Neuronal stem cell (in vitro differentiated cells): ENCODE measurements at regions not wholly inside any gene's neighbourhood (a gene's known extent, or its start where the extent isn't known, plus 50 kb on each side); places are given as distances from the start of the nearest gene placed in this dataset.

Experiments
- DNase-seq: peaks from one replicate; pipeline ENCODE4 v3.0.0-alpha.2; 2013; ENCODE audit warnings: low spot score
- H2AFZ ChIP-seq: one replicate; pipeline ENCODE4 v1.6.1; 2013; ENCODE audit warnings: mild to moderate bottlenecking, low read length, inconsistent platforms
- H2AK5ac ChIP-seq: 2 replicates; pipeline ENCODE4 v1.6.1; 2013; ENCODE audit warnings: low read depth, mild to moderate bottlenecking, inconsistent platforms, low read length, moderate library complexity, mixed read lengths
- H2BK120ac ChIP-seq: 2 replicates; pipeline ENCODE4 v1.6.1; 2013; ENCODE audit warnings: low read depth, mild to moderate bottlenecking, inconsistent platforms, low read length, moderate library complexity, mixed read lengths
- H2BK12ac ChIP-seq: one replicate; pipeline ENCODE4 v1.6.1; 2013; ENCODE audit warnings: low read length, inconsistent platforms
- H2BK15ac ChIP-seq: 2 replicates; pipeline ENCODE4 v1.6.1; 2013; ENCODE audit warnings: mild to moderate bottlenecking, low read length, inconsistent platforms, mixed read lengths
- H2BK5ac ChIP-seq: one replicate; pipeline ENCODE4 v1.6.1; 2013; ENCODE audit warnings: inconsistent platforms, mild to moderate bottlenecking, low read length, moderate library complexity
- H3K14ac ChIP-seq: one replicate; pipeline ENCODE4 v1.6.1; 2013; ENCODE audit warnings: low read length, inconsistent platforms
- H3K18ac ChIP-seq: 2 replicates; pipeline ENCODE4 v1.6.1; 2013; ENCODE audit warnings: low read length, inconsistent platforms
- H3K23ac ChIP-seq: 2 replicates; pipeline ENCODE4 v1.6.1; 2013; ENCODE audit warnings: low read depth, mild to moderate bottlenecking, mixed read lengths, low read length, inconsistent platforms; ENCODE audit not compliant: poor library complexity
- H3K27ac ChIP-seq: replicated peaks from 3 replicates; pipeline ENCODE4 v1.5.1; 2013; ENCODE audit warnings: low read length, inconsistent platforms
- H3K27me3 ChIP-seq, 3 experiments: 2 replicates each; pipeline ENCODE4 v1.6.1; 2013; ENCODE audit warnings: low read length in 3 of 3, mild to moderate bottlenecking in 2 of 3, inconsistent platforms in 1 of 3, low read depth in 1 of 3, mixed read lengths in 1 of 3, moderate library complexity in 1 of 3; ENCODE audit not compliant: control insufficient read depth in 3 of 3, insufficient read depth in 3 of 3
- H3K36me3 ChIP-seq, 2 donors: replicated peaks in 1 of 2; 2 replicates each; pipeline ENCODE4 v1.6.1; 2013; ENCODE audit warnings: low read length in 2 of 2; ENCODE audit not compliant: control insufficient read depth in 2 of 2, insufficient read depth in 2 of 2
- H3K4ac ChIP-seq: 2 replicates; pipeline ENCODE4 v1.6.1; 2013; ENCODE audit warnings: inconsistent platforms, mild to moderate bottlenecking, low read length, moderate library complexity
- H3K4me1 ChIP-seq, 2 donors: 1 replicate in 1 of 2; 2 replicates in 1 of 2; pipeline ENCODE4 v1.6.1; 2013; ENCODE audit warnings: low read length in 2 of 2, low read depth in 1 of 2; ENCODE audit not compliant: control insufficient read depth in 2 of 2, insufficient read depth in 1 of 2
- H3K4me2 ChIP-seq: one replicate; pipeline ENCODE4 v1.6.1; 2013; ENCODE audit warnings: mild to moderate bottlenecking, low read length, inconsistent platforms; ENCODE audit not compliant: insufficient read depth, poor library complexity, severe bottlenecking
- H3K4me3 ChIP-seq, 2 donors: 2 replicates each; pipeline ENCODE4 v1.5.1; 2013; ENCODE audit warnings: low read length in 2 of 2, mild to moderate bottlenecking in 2 of 2, inconsistent platforms in 1 of 2, moderate library complexity in 1 of 2
- H3K79me1 ChIP-seq: one replicate; pipeline ENCODE4 v1.6.1; 2013; ENCODE audit warnings: low read depth, mild to moderate bottlenecking, inconsistent platforms, low read length, moderate library complexity
- H3K9ac ChIP-seq: one replicate; pipeline ENCODE4 v1.6.1; 2013; ENCODE audit warnings: mild to moderate bottlenecking, low read depth, low read length, inconsistent platforms; ENCODE audit not compliant: poor library complexity
- H3K9me3 ChIP-seq, 2 donors: replicated peaks in 1 of 2; 2 replicates each; pipeline versions ENCODE3 to v1.6.1; 2013; ENCODE audit warnings: low read length in 2 of 2, mild to moderate bottlenecking in 2 of 2, inconsistent platforms in 1 of 2, low read depth in 1 of 2, mixed read lengths in 1 of 2, moderate library complexity in 1 of 2; ENCODE audit not compliant: control insufficient read depth in 2 of 2, insufficient read depth in 1 of 2
- H4K8ac ChIP-seq: one replicate; pipeline ENCODE4 v1.6.1; 2013; ENCODE audit warnings: low read depth, mild to moderate bottlenecking, inconsistent platforms, low read length, moderate library complexity
- H4K91ac ChIP-seq: one replicate; pipeline ENCODE4 v1.6.1; 2013; ENCODE audit warnings: low read length, low read depth, mild to moderate bottlenecking, inconsistent platforms; ENCODE audit not compliant: poor library complexity
- WGBS, 2 donors: extraction: QIAGEN DNeasy Blood & Tissue Kit; methylation state at CpG; one replicate each; pipeline ENCODE4 v1.1.7; 2013; ENCODE audit warnings: missing lambda C conversion rate in 2 of 2, mixed read lengths in 1 of 2; ENCODE audit not compliant: insufficient read length in 2 of 2, insufficient replicate concordance in 1 of 2; ENCODE audit errors: extremely low coverage in 2 of 2; 5-methylcytosine and 5-hydroxymethylcytosine counted together

GRCh38 chr2:19106376-19106775, 252.0 kb downstream of the OSR1 start:
- Histone ChIP-seq H4K91ac (no peak overlapping the region), H2BK15ac (no peak overlapping the region), H2BK120ac (no peak overlapping the region)

GRCh38 chr2:19104503-19104902, 253.9 kb downstream of the OSR1 start:
- no peak overlapping the region for H4K8ac ChIP-seq
- no peak overlapping the region for H2BK15ac ChIP-seq
- peaks cover 3 to 8% of the 10 kb centered on the region in 2 donors for H3K4me1 ChIP-seq
- no peak overlapping the region for H2AK5ac ChIP-seq
- no peak overlapping the region for H3K4me2 ChIP-seq
- H2BK120ac ChIP-seq = no peak overlapping the region
- no peak overlapping the region for H2BK12ac ChIP-seq
- no peak overlapping the region for H3K18ac ChIP-seq
- H3K9ac ChIP-seq = no peak overlapping the region
- H3K79me1 ChIP-seq = no peaks in the 10 kb centered on the region
- no peaks in the 10 kb centered on the region for H3K36me3 ChIP-seq
- no peak overlapping the region for H2BK5ac ChIP-seq
- H3K27ac ChIP-seq = no peak overlapping the region
- no peak overlapping the region for H3K14ac ChIP-seq
- H3K23ac ChIP-seq = no peak overlapping the region
- H3K9me3 ChIP-seq = no peaks in the 10 kb centered on the region
- H4K91ac ChIP-seq = no peak overlapping the region
- no peaks in the 10 kb centered on the region for H3K27me3 ChIP-seq
- WGBS, 2 donors = no CpG with 5 or more reads among the region's 4 CpGs
- DNase-seq = no peak
- H3K4ac ChIP-seq = no peak overlapping the region
- no peak overlapping the region for H3K4me3 ChIP-seq
- H2AFZ ChIP-seq = no peak overlapping the region

More at GRCh38 chr2:19106376-19106775, 252.0 kb downstream of the OSR1 start:
- no peak overlapping the region for H3K27ac ChIP-seq
- H3K4me3 ChIP-seq = no peak overlapping the region
- H3K18ac ChIP-seq = no peak overlapping the region
- H3K4ac ChIP-seq = no peak overlapping the region
- no CpG with 5 or more reads among the region's 1 CpG for WGBS, 2 donors
- H2AFZ ChIP-seq = no peak overlapping the region
- H2AK5ac ChIP-seq = no peak overlapping the region
- no peak overlapping the region for H2BK12ac ChIP-seq
- H3K4me2 ChIP-seq = no peak overlapping the region
- H3K27me3 ChIP-seq = no peaks in the 10 kb centered on the region
- no peak overlapping the region for H3K14ac ChIP-seq
- H3K4me1 ChIP-seq = peaks cover 4 to 9% of the 10 kb centered on the region in 2 donors
- H4K8ac ChIP-seq = no peak overlapping the region
- H2BK5ac ChIP-seq = no peak overlapping the region
- H3K9ac ChIP-seq = no peak overlapping the region
- H3K36me3 ChIP-seq = no peaks in the 10 kb centered on the region
- no peak overlapping the region for H3K23ac ChIP-seq
- DNase-seq = no peak
- no peaks in the 10 kb centered on the region for H3K9me3 ChIP-seq
- H3K79me1 ChIP-seq = no peaks in the 10 kb centered on the region

GRCh38 chr2:19102696-19103423, 255.6 kb downstream of the OSR1 start:
- H4K91ac ChIP-seq = no peak overlapping the region
- H3K4me2 ChIP-seq = no peak overlapping the region
- no peaks in the 10 kb centered on the region for H3K36me3 ChIP-seq
- no peak overlapping the region for H3K4ac ChIP-seq
- no peak overlapping the region for H3K9ac ChIP-seq
- no peak overlapping the region for H3K14ac ChIP-seq
- H3K27me3 ChIP-seq = no peaks in the 10 kb centered on the region
- H2BK12ac ChIP-seq = no peak overlapping the region
- no peak overlapping the region for H4K8ac ChIP-seq
- no peak overlapping the region for H2BK5ac ChIP-seq
- DNase-seq = no peak
- H2AFZ ChIP-seq = no peak overlapping the region
- no peak overlapping the region for H2BK120ac ChIP-seq
- H3K79me1 ChIP-seq = no peaks in the 10 kb centered on the region
- no peak overlapping the region for H2BK15ac ChIP-seq
- WGBS, 2 donors = no CpG with 5 or more reads among the region's 4 CpGs
- no peak overlapping the region for H3K27ac ChIP-seq
- H3K9me3 ChIP-seq = no peaks in the 10 kb centered on the region
- H3K23ac ChIP-seq = no peak overlapping the region
- H3K4me3 ChIP-seq = no peak overlapping the region
- H3K18ac ChIP-seq = no peak overlapping the region
- H2AK5ac ChIP-seq = no peak overlapping the region
- peaks cover 0 to 3% of the 10 kb centered on the region in 2 donors for H3K4me1 ChIP-seq

GRCh38 chr2:19101968-19102367, 256.5 kb downstream of the OSR1 start:
- H3K4me1 ChIP-seq = peaks cover 0 to under 1% of the 10 kb centered on the region in 2 donors
- H2BK120ac ChIP-seq = no peak overlapping the region
- no peak overlapping the region for H2AFZ ChIP-seq
- no peak overlapping the region for H3K4ac ChIP-seq
- no peak overlapping the region for H2BK12ac ChIP-seq
- H3K9ac ChIP-seq = no peak overlapping the region
- no CpG with 5 or more reads among the region's 3 CpGs for WGBS, 2 donors
- no peak overlapping the region for H3K27ac ChIP-seq
- no peaks in the 10 kb centered on the region for H3K79me1 ChIP-seq
- no peak overlapping the region for H2BK15ac ChIP-seq
- H3K14ac ChIP-seq = no peak overlapping the region
- H3K9me3 ChIP-seq = no peaks in the 10 kb centered on the region
- H3K27me3 ChIP-seq = no peaks in the 10 kb centered on the region
- no peaks in the 10 kb centered on the region for H3K36me3 ChIP-seq
- H2AK5ac ChIP-seq = no peak overlapping the region
- H3K23ac ChIP-seq = no peak overlapping the region
- H2BK5ac ChIP-seq = no peak overlapping the region
- H3K18ac ChIP-seq = no peak overlapping the region
- H4K91ac ChIP-seq = no peak overlapping the region
- no peak overlapping the region for H3K4me3 ChIP-seq
- no peak overlapping the region for H4K8ac ChIP-seq
- no peak overlapping the region for H3K4me2 ChIP-seq
- no peak for DNase-seq
